Hepatocyte (in vitro differentiated cells): ENCODE measurements at regions not wholly inside any gene's neighbourhood (a gene's known extent, or its start where the extent isn't known, plus 50 kb on each side); places are given as distances from the start of the nearest gene placed in this dataset.

ENCODE experiments used
- DNase-seq: peaks from one replicate; pipeline ENCODE4 v3.0.0-alpha.2; 2016; ENCODE audit warnings: low spot score
- H2AFZ ChIP-seq: fragments of 200-600 bp; sonication (generic); 2 replicates; pipeline ENCODE4 v1.6.0; 2016; ENCODE audit warnings: antibody characterized with exemption, mild to moderate bottlenecking
- H3K27ac ChIP-seq: fragments of 200-600 bp; sonication (generic); 2 replicates; pipeline ENCODE4 v1.5.1; 2016; ENCODE audit warnings: mild to moderate bottlenecking
- H3K27me3 ChIP-seq: fragments of 200-600 bp; sonication (generic); 2 replicates; pipeline ENCODE4 v1.6.1; 2016
- H3K36me3 ChIP-seq: fragments of 200-600 bp; sonication (generic); replicated peaks from 2 replicates; pipeline ENCODE4 v1.5.1; 2016; ENCODE audit warnings: low read depth; ENCODE audit not compliant: insufficient read depth
- H3K4me1 ChIP-seq: fragments of 200-600 bp; sonication (generic); 2 replicates; pipeline ENCODE4 v1.5.1; 2016; ENCODE audit warnings: mild to moderate bottlenecking, moderate library complexity; ENCODE audit not compliant: insufficient read depth
- H3K4me2 ChIP-seq: fragments of 200-600 bp; sonication (generic); 2 replicates; pipeline ENCODE4 v1.6.0; 2016
- H3K4me3 ChIP-seq: fragments of 200-600 bp; sonication (generic); 2 replicates; pipeline ENCODE4 v1.5.1; 2016; ENCODE audit warnings: mild to moderate bottlenecking
- H3K79me2 ChIP-seq: fragments of 200-600 bp; sonication (generic); 2 replicates; pipeline ENCODE4 v1.6.0; 2017; ENCODE audit warnings: mild to moderate bottlenecking
- H3K9me2 ChIP-seq: fragments of 200-600 bp; sonication (generic); replicated peaks from 2 replicates; pipeline ENCODE4 v1.6.0; 2017; ENCODE audit warnings: mild to moderate bottlenecking; ENCODE audit not compliant: insufficient read depth
- H3K9me3 ChIP-seq: fragments of 200-600 bp; sonication (generic); 2 replicates; pipeline ENCODE4 v1.5.1; 2016; ENCODE audit warnings: low read depth, mild to moderate bottlenecking
- H4K20me1 ChIP-seq: fragments of 200-600 bp; sonication (generic); 2 replicates; pipeline ENCODE4 v1.6.0; 2016; ENCODE audit warnings: mild to moderate bottlenecking; ENCODE audit not compliant: insufficient read depth, poor library complexity, severe bottlenecking
- EZH2 ChIP-seq: fragments of 200-600 bp; sonication (generic); IDR thresholded peaks from 2 replicates; pipeline ENCODE4 v1.6.1; 2016; ENCODE audit warnings: antibody characterized with exemption, mild to moderate bottlenecking, borderline replicate concordance
- EZH2phosphoT487 ChIP-seq: fragments of 200-600 bp; sonication (generic); IDR thresholded peaks from one replicate; pipeline ENCODE4 v1.6.1; 2018; ENCODE audit warnings: antibody characterized with exemption, mild to moderate bottlenecking, low read depth, moderate library complexity; ENCODE audit not compliant: unreplicated experiment, severe bottlenecking
- WGBS: methylation state at CpG from one replicate; pipeline ENCODE4 v1.1.6; 2016; ENCODE audit warnings: low lambda C conversion rate; ENCODE audit errors: missing lambda C conversion rate; 5-methylcytosine and 5-hydroxymethylcytosine counted together
- TF ChIP-seq, protein P1 (sequence below): fragments of 200-600 bp; sonication (generic); IDR thresholded peaks from 2 replicates; pipeline ENCODE4 v1.5.1; 2016; ENCODE audit warnings: antibody characterized with exemption, mild to moderate bottlenecking; ENCODE audit not compliant: poor library complexity

GRCh38 chr12:118773956-118774723, 207.2 kb upstream of the SRRM4 start:
- no peak overlapping the region for H3K4me2 ChIP-seq
- H4K20me1 ChIP-seq: no peaks in the 10 kb centered on the region
- H3K4me1 ChIP-seq: no peaks in the 10 kb centered on the region
- no peak overlapping the region for H2AFZ ChIP-seq
- no peaks in the 10 kb centered on the region for H3K9me3 ChIP-seq
- no peak overlapping the region for H3K4me3 ChIP-seq
- WGBS: 10% methylated on average over 43 of the region's 43 CpGs
- H3K36me3 ChIP-seq: no peaks in the 10 kb centered on the region
- H3K79me2 ChIP-seq: no peaks in the 10 kb centered on the region
- H3K9me2 ChIP-seq: no peaks in the 10 kb centered on the region
- DNase-seq: no peak
- TF ChIP-seq, protein P1, sequence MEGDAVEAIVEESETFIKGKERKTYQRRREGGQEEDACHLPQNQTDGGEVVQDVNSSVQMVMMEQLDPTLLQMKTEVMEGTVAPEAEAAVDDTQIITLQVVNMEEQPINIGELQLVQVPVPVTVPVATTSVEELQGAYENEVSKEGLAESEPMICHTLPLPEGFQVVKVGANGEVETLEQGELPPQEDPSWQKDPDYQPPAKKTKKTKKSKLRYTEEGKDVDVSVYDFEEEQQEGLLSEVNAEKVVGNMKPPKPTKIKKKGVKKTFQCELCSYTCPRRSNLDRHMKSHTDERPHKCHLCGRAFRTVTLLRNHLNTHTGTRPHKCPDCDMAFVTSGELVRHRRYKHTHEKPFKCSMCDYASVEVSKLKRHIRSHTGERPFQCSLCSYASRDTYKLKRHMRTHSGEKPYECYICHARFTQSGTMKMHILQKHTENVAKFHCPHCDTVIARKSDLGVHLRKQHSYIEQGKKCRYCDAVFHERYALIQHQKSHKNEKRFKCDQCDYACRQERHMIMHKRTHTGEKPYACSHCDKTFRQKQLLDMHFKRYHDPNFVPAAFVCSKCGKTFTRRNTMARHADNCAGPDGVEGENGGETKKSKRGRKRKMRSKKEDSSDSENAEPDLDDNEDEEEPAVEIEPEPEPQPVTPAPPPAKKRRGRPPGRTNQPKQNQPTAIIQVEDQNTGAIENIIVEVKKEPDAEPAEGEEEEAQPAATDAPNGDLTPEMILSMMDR: no peak
- TF ChIP-seq EZH2: no peak
- no peak for TF ChIP-seq EZH2phosphoT487
- H3K27ac ChIP-seq: no peak overlapping the region
- H3K27me3 ChIP-seq: peaks cover 39% of the 10 kb centered on the region

GRCh38 chr12:118777504-118777903, 203.8 kb upstream of the SRRM4 start:
- Histone ChIP-seq H2AFZ (no peak overlapping the region), H3K4me3 (no peak overlapping the region), H3K27ac (no peak overlapping the region), H3K9me2 (no peaks in the 10 kb centered on the region), H3K4me1 (no peaks in the 10 kb centered on the region), H3K27me3 (peaks cover 39% of the 10 kb centered on the region), H3K4me2 (no peak overlapping the region), H3K79me2 (no peaks in the 10 kb centered on the region), H3K9me3 (no peaks in the 10 kb centered on the region), H3K36me3 (no peaks in the 10 kb centered on the region), H4K20me1 (no peaks in the 10 kb centered on the region)
- WGBS: 71% methylated on average over 3 of the region's 3 CpGs
- TF ChIP-seq, protein P1: no peak
- no peak for TF ChIP-seq EZH2
- TF ChIP-seq EZH2phosphoT487: no peak
- DNase-seq: no peak

- DNase-seq: no peak
- 86% methylated on average over 2 of the region's 2 CpGs for WGBS
- Histone ChIP-seq H3K27ac (no peak overlapping the region), H3K9me3 (no peaks in the 10 kb centered on the region), H3K79me2 (no peaks in the 10 kb centered on the region), H3K27me3 (peaks cover 39% of the 10 kb centered on the region), H3K4me3 (no peak overlapping the region), H3K36me3 (no peaks in the 10 kb centered on the region), H3K4me2 (no peak overlapping the region), H2AFZ (no peak overlapping the region), H3K9me2 (no peaks in the 10 kb centered on the region), H3K4me1 (no peaks in the 10 kb centered on the region), H4K20me1 (no peaks in the 10 kb centered on the region)
- TF ChIP-seq EZH2phosphoT487: no peak
- TF ChIP-seq, protein P1: no peak
- TF ChIP-seq EZH2: no peak
Measured at GRCh38 chr12:118778077-118778476, 203.3 kb upstream of the SRRM4 start.
